T-helper 2 cell treated with Interferon-gamma antibody and Interleukin-4, amounts not matched to agents 5 μg/mL and 100 μg/mL, for 36 hours (primary cell): ENCODE measurements at regions not wholly inside any gene's neighbourhood (a gene's known extent, or its start where the extent isn't known, plus 50 kb on each side); places are given as distances from the start of the nearest gene placed in this dataset.

ENCODE experiments used
- DNase-seq: peaks from one replicate; pipeline ENCODE4 v3.0.0; 2021; ENCODE audit warnings: low spot score
- H3K27ac Mint-ChIP-seq: one replicate; pipeline ENCODE4 v1.8.0; 2021; ENCODE audit warnings: mild to moderate bottlenecking, mixed read lengths
- H3K27me3 Mint-ChIP-seq: one replicate; pipeline ENCODE4 v1.8.0; 2021; ENCODE audit warnings: low read depth, mixed read lengths
- H3K36me3 Mint-ChIP-seq: one replicate; pipeline ENCODE4 v1.8.0; 2021; ENCODE audit warnings: low read depth, mixed read lengths
- H3K4me1 Mint-ChIP-seq: one replicate; pipeline ENCODE4 v1.8.0; 2021; ENCODE audit warnings: low read depth, mixed read lengths
- H3K4me3 Mint-ChIP-seq: one replicate; pipeline ENCODE4 v1.8.0; 2022; ENCODE audit warnings: mild to moderate bottlenecking, moderate library complexity, mixed read lengths
- H3K9me3 Mint-ChIP-seq: one replicate; pipeline ENCODE4 v1.8.0; 2021; ENCODE audit warnings: mixed read lengths

GRCh38 chr18:56545464-56545863 is 92.9 kb downstream of the TXNL1 start:
- no peak for DNase-seq
- H3K4me1 Mint-ChIP-seq: no peaks in the 10 kb centered on the region
- no peaks in the 10 kb centered on the region for H3K9me3 Mint-ChIP-seq
- no peaks in the 10 kb centered on the region for H3K27me3 Mint-ChIP-seq
- H3K4me3 Mint-ChIP-seq: no peak overlapping the region
- H3K36me3 Mint-ChIP-seq: no peaks in the 10 kb centered on the region
- no peak overlapping the region for H3K27ac Mint-ChIP-seq

GRCh38 chr18:56542476-56542875 is 95.9 kb downstream of the TXNL1 start:
- DNase-seq: no peak
- Mint-ChIP-seq H3K4me1 (no peaks in the 10 kb centered on the region), H3K4me3 (no peak overlapping the region), H3K36me3 (no peaks in the 10 kb centered on the region), H3K9me3 (no peaks in the 10 kb centered on the region), H3K27ac (no peak overlapping the region), H3K27me3 (peaks cover 2% of the 10 kb centered on the region)

- no peaks in the 10 kb centered on the region for H3K4me1 Mint-ChIP-seq
- no peak for DNase-seq
- H3K36me3 Mint-ChIP-seq: no peaks in the 10 kb centered on the region
- H3K27ac Mint-ChIP-seq: no peak overlapping the region
- H3K4me3 Mint-ChIP-seq: no peak overlapping the region
- H3K27me3 Mint-ChIP-seq: peaks cover 4% of the 10 kb centered on the region
- H3K9me3 Mint-ChIP-seq: no peaks in the 10 kb centered on the region
Observed at GRCh38 chr18:56541793-56542192, 96.6 kb downstream of the TXNL1 start.

- no peaks in the 10 kb centered on the region for H3K36me3 Mint-ChIP-seq
- peaks cover 4% of the 10 kb centered on the region for H3K27me3 Mint-ChIP-seq
- H3K27ac Mint-ChIP-seq: no peak overlapping the region
- H3K4me1 Mint-ChIP-seq: no peaks in the 10 kb centered on the region
- no peak for DNase-seq
- no peak overlapping the region for H3K4me3 Mint-ChIP-seq
- no peaks in the 10 kb centered on the region for H3K9me3 Mint-ChIP-seq
Observed at GRCh38 chr18:56541340-56541739, 97.1 kb downstream of the TXNL1 start.

- Mint-ChIP-seq H3K4me3 (no peak overlapping the region), H3K27ac (no peak overlapping the region), H3K36me3 (no peaks in the 10 kb centered on the region), H3K9me3 (no peaks in the 10 kb centered on the region), H3K27me3 (peaks cover 4% of the 10 kb centered on the region), H3K4me1 (no peaks in the 10 kb centered on the region)
- no peak for DNase-seq
Observed at GRCh38 chr18:56538746-56539145, 99.6 kb downstream of the TXNL1 start.

GRCh38 chr18:56532176-56532840 is 106.1 kb downstream of the TXNL1 start:
- H3K4me3 Mint-ChIP-seq: no peak overlapping the region
- H3K4me1 Mint-ChIP-seq: peaks cover 2% of the 10 kb centered on the region
- peak; percentile 44 for DNase-seq
- H3K36me3 Mint-ChIP-seq: no peaks in the 10 kb centered on the region
- H3K9me3 Mint-ChIP-seq: no peaks in the 10 kb centered on the region
- no peaks in the 10 kb centered on the region for H3K27me3 Mint-ChIP-seq
- no peak overlapping the region for H3K27ac Mint-ChIP-seq

GRCh38 chr18:56522816-56523215 is 115.6 kb downstream of the TXNL1 start:
- Mint-ChIP-seq H3K36me3 (no peaks in the 10 kb centered on the region), H3K4me3 (no peak overlapping the region), H3K27me3 (no peaks in the 10 kb centered on the region), H3K27ac (no peak overlapping the region), H3K9me3 (no peaks in the 10 kb centered on the region), H3K4me1 (no peaks in the 10 kb centered on the region)
- DNase-seq: no peak

- no peaks in the 10 kb centered on the region for H3K36me3 Mint-ChIP-seq
Observed at GRCh38 chr18:56521263-56521662, 117.1 kb downstream of the TXNL1 start.

GRCh38 chr18:56517761-56518160 is 120.6 kb downstream of the TXNL1 start:
- no peaks in the 10 kb centered on the region for H3K27me3 Mint-ChIP-seq
- no peaks in the 10 kb centered on the region for H3K4me1 Mint-ChIP-seq
- no peak for DNase-seq
- no peak overlapping the region for H3K4me3 Mint-ChIP-seq
- no peaks in the 10 kb centered on the region for H3K36me3 Mint-ChIP-seq
- no peak overlapping the region for H3K27ac Mint-ChIP-seq
- no peaks in the 10 kb centered on the region for H3K9me3 Mint-ChIP-seq

More at GRCh38 chr18:56521263-56521662, 117.1 kb downstream of the TXNL1 start:
- H3K4me1 Mint-ChIP-seq: no peaks in the 10 kb centered on the region
- H3K27ac Mint-ChIP-seq: no peak overlapping the region
- H3K9me3 Mint-ChIP-seq: no peaks in the 10 kb centered on the region
- no peaks in the 10 kb centered on the region for H3K27me3 Mint-ChIP-seq
- no peak overlapping the region for H3K4me3 Mint-ChIP-seq
- no peak for DNase-seq

- Mint-ChIP-seq H3K9me3 (no peaks in the 10 kb centered on the region), H3K4me3 (no peak overlapping the region), H3K36me3 (no peaks in the 10 kb centered on the region), H3K27ac (no peak overlapping the region), H3K4me1 (no peaks in the 10 kb centered on the region), H3K27me3 (no peaks in the 10 kb centered on the region)
- DNase-seq: no peak
Observed at GRCh38 chr18:56517196-56517595, 121.2 kb downstream of the TXNL1 start.

- Mint-ChIP-seq H3K4me1 (no peaks in the 10 kb centered on the region), H3K27ac (no peak overlapping the region), H3K9me3 (no peaks in the 10 kb centered on the region), H3K4me3 (no peak overlapping the region), H3K27me3 (no peaks in the 10 kb centered on the region), H3K36me3 (no peaks in the 10 kb centered on the region)
- no peak for DNase-seq
Observed at GRCh38 chr18:56516789-56517188, 121.6 kb downstream of the TXNL1 start.

GRCh38 chr18:56515522-56515921 is 122.9 kb downstream of the TXNL1 start:
- DNase-seq: no peak
- no peaks in the 10 kb centered on the region for H3K9me3 Mint-ChIP-seq
- no peak overlapping the region for H3K27ac Mint-ChIP-seq
- no peaks in the 10 kb centered on the region for H3K4me1 Mint-ChIP-seq
- no peak overlapping the region for H3K4me3 Mint-ChIP-seq
- no peaks in the 10 kb centered on the region for H3K27me3 Mint-ChIP-seq
- H3K36me3 Mint-ChIP-seq: no peaks in the 10 kb centered on the region

- DNase-seq: no peak
- H3K4me1 Mint-ChIP-seq: no peaks in the 10 kb centered on the region
- no peaks in the 10 kb centered on the region for H3K36me3 Mint-ChIP-seq
- H3K4me3 Mint-ChIP-seq: no peak overlapping the region
- H3K9me3 Mint-ChIP-seq: no peaks in the 10 kb centered on the region
- no peaks in the 10 kb centered on the region for H3K27me3 Mint-ChIP-seq
- H3K27ac Mint-ChIP-seq: no peak overlapping the region
Observed at GRCh38 chr18:56511996-56512395, 126.4 kb downstream of the TXNL1 start.

- no peaks in the 10 kb centered on the region for H3K4me1 Mint-ChIP-seq
- H3K4me3 Mint-ChIP-seq: no peak overlapping the region
- no peak for DNase-seq
- no peaks in the 10 kb centered on the region for H3K36me3 Mint-ChIP-seq
- no peaks in the 10 kb centered on the region for H3K9me3 Mint-ChIP-seq
- H3K27ac Mint-ChIP-seq: no peak overlapping the region
- no peaks in the 10 kb centered on the region for H3K27me3 Mint-ChIP-seq
Observed at GRCh38 chr18:56510108-56510507, 128.3 kb downstream of the TXNL1 start.

GRCh38 chr18:56509656-56510055 is 128.7 kb downstream of the TXNL1 start:
- Mint-ChIP-seq H3K9me3 (no peaks in the 10 kb centered on the region), H3K4me3 (no peak overlapping the region), H3K27ac (no peak overlapping the region), H3K27me3 (no peaks in the 10 kb centered on the region), H3K4me1 (no peaks in the 10 kb centered on the region), H3K36me3 (no peaks in the 10 kb centered on the region)
- DNase-seq: no peak
